ENCODE measurements at regions not wholly inside any gene's neighbourhood (a gene's known extent, or its start where the extent isn't known, plus 50 kb on each side); places are given as distances from the start of the nearest gene placed in this dataset.

- TF ChIP-seq EZH2 (IDR thresholded peaks at IDR 0.05) (no peak), POLR2AphosphoS5 (IDR thresholded peaks at IDR 0.05; ENCODE audit: borderline replicate concordance, low read depth, low read length) (no peak), FOXP2 (optimal IDR thresholded peaks at IDR 0.05; ENCODE audit: control extremely low read depth, extremely low read length, insufficient read depth) (no peak)
Observed at GRCh38 chr2:44844651-44845270, 96.7 kb upstream of the SIX3 start.

Measured in SK-N-MC (cell line).